Retinal pigment epithelial cell (primary cell): ENCODE measurements at regions not wholly inside any gene's neighbourhood (a gene's known extent, or its start where the extent isn't known, plus 50 kb on each side); places are given as distances from the start of the nearest gene placed in this dataset.
A peak's percentile ranks its signal among the peaks of the same experiment; 100 is the strongest.
"Not testable (repeated sequence)": the region's sequence is repeated elsewhere in the genome, so short reads cannot be mapped to it uniquely, and the experiment has no call there.

ENCODE experiments used
- DNase-seq: peaks from one replicate; pipeline ENCODE4 v3.0.0-alpha.2; 2010; ENCODE audit warnings: low read depth
- H3K4me3 ChIP-seq: 2 replicates; pipeline ENCODE4 v1.5.1; 2011; ENCODE audit warnings: mild to moderate bottlenecking, low read length, control low read depth, moderate library complexity
- CTCF ChIP-seq: conservative IDR thresholded peaks from 2 replicates; pipeline ENCODE4 v1.5.1; 2011; ENCODE audit warnings: low read depth, low read length, control low read depth, inconsistent platforms

DNA sequence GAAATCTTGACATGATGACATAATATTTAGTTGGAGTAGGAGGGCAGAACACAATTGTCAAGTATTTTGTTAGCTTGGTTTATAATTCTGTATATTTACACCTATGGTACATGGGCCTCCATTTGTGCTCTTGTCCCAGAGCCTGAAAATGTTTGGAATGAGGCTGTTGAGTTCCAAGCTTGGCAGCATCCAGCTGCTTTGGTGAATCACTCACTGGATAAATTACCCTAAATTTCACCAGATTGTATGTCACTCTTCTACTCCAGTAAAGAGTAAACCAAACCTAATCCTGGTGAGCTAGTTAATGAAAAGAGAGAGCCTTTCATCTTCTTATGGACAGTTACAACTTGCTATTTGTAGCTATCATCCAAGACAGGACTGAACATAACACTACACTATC, 928.7 kb downstream of the DIPK2A start:
- no peak for TF ChIP-seq CTCF
- no peak for DNase-seq
- H3K4me3 ChIP-seq, result no peak overlapping the region

GRCh38 chr3:144907581-144907980, 936.0 kb downstream of the DIPK2A start:
- H3K4me3 ChIP-seq, result not testable (repeated sequence)
- DNase-seq, result peak; percentile 35

- DNase-seq, result no peak
These were observed 941.3 kb downstream of the DIPK2A start for GRCh38 chr3:144912968-144913367.

DNA sequence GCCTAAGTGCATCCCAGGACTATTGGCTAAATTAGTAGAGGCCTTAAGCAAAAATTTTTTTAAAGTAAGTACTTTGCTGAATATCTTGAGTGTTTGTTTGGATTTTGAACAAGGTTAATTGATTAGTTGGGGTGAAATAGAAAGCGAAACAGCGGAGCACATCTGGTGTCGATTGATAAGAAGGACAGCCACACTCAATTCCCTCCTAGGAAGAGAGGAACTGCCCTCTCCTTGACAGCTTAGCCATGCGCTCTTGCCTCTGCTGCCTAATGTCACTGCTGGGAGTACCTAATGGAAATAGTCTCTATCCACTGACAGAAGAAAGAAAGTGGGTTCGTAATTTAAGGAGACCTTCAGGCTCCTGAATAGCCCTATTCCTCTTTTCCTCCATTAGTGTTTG, 943.6 kb downstream of the DIPK2A start:
- no peak overlapping the region for H3K4me3 ChIP-seq
- TF ChIP-seq CTCF, result no peak
- no peak for DNase-seq

More at GRCh38 chr3:144912968-144913367, 941.3 kb downstream of the DIPK2A start:
- TF ChIP-seq CTCF, result no peak
- H3K4me3 ChIP-seq, result no peak overlapping the region

DNA sequence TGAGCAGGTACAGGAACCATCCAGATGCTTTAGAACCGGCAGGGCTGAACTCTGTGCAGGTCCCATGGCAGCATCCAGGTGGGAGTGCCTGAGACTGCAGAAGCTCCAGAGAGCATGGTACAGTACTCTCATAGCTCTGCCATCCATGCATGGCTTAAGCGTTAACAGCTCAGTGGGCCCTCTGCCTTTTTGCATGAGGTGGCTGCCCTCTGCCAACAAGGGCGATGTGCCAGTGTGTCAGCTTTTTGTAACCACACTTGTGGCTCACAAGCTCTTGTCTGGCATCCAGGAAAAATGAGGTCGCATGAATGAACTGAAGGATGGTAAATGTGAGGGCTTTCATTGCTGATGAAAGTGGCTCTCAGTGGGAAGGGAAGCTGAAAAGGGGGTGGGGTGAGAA, 950.1 kb downstream of the DIPK2A start:
- DNase-seq, result peak; percentile 51
- no peak overlapping the region for H3K4me3 ChIP-seq
- TF ChIP-seq CTCF, result no peak

- no peak for TF ChIP-seq CTCF
- peak; percentile 54 for DNase-seq
- H3K4me3 ChIP-seq, result no peak overlapping the region
These were observed 951.6 kb downstream of the DIPK2A start for GRCh38 chr3:144923046-144923775.

- DNase-seq, result no peak
- H3K4me3 ChIP-seq, result no peak overlapping the region
- TF ChIP-seq CTCF, result no peak
These were observed 958.8 kb downstream of the DIPK2A start for GRCh38 chr3:144930431-144930830.

GRCh38 chr3:144931590-144931989, 960.0 kb downstream of the DIPK2A start:
- H3K4me3 ChIP-seq, result no peak overlapping the region
- DNase-seq, result no peak
- TF ChIP-seq CTCF, result no peak
